HG02588 (cell line): ENCODE measurements at regions not wholly inside any gene's neighbourhood (a gene's known extent, or its start where the extent isn't known, plus 50 kb on each side); places are given as distances from the start of the nearest gene placed in this dataset.

Experiments
- ATAC-seq: cut with Tn5 transposase; IDR thresholded peaks from one replicate; pipeline ENCODE4 v1.9.1; 2021; ENCODE audit warnings: mild to moderate bottlenecking, moderate library complexity; ENCODE audit not compliant: unreplicated experiment

- no peak for ATAC-seq
Observed at GRCh38 chr3:80542456-80542855, 774.7 kb upstream of the ROBO1 start.

GRCh38 chr3:80537680-80538079 is 769.9 kb upstream of the ROBO1 start:
- no peak for ATAC-seq

- no peak for ATAC-seq
Observed at GRCh38 chr3:80535286-80535685, 767.5 kb upstream of the ROBO1 start.

GRCh38 chr3:80533553-80533952 is 765.8 kb upstream of the ROBO1 start:
- no peak for ATAC-seq

- ATAC-seq, result no peak
Observed at GRCh38 chr3:80526153-80526552, 758.4 kb upstream of the ROBO1 start.

GRCh38 chr3:80521081-80521480 is 753.3 kb upstream of the ROBO1 start:
- no peak for ATAC-seq

- no peak for ATAC-seq
Observed at GRCh38 chr3:80519436-80519835, 751.6 kb upstream of the ROBO1 start.

- ATAC-seq, result no peak
Observed at GRCh38 chr3:80496452-80496851, 728.7 kb upstream of the ROBO1 start.

- ATAC-seq, result no peak
Observed at GRCh38 chr3:80492162-80492561, 724.4 kb upstream of the ROBO1 start.

- ATAC-seq, result no peak
Observed at GRCh38 chr3:80472961-80473360, 705.2 kb upstream of the ROBO1 start.

GRCh38 chr3:80472459-80472858 is 704.7 kb upstream of the ROBO1 start:
- no peak for ATAC-seq

- ATAC-seq, result no peak
Observed at GRCh38 chr3:80470433-80470832, 702.6 kb upstream of the ROBO1 start.

GRCh38 chr3:80465746-80466145 is 697.9 kb upstream of the ROBO1 start:
- no peak for ATAC-seq

GRCh38 chr3:80451393-80451792 is 683.6 kb upstream of the ROBO1 start:
- ATAC-seq, result no peak

- no peak for ATAC-seq
Observed at GRCh38 chr3:80445641-80446040, 677.8 kb upstream of the ROBO1 start.

- ATAC-seq, result no peak
Observed at GRCh38 chr3:80445053-80445452, 677.3 kb upstream of the ROBO1 start.

GRCh38 chr3:80439490-80439889 is 671.7 kb upstream of the ROBO1 start:
- no peak for ATAC-seq

GRCh38 chr3:80434366-80434765 is 666.6 kb upstream of the ROBO1 start:
- no peak for ATAC-seq

GRCh38 chr3:80424951-80425350 is 657.2 kb upstream of the ROBO1 start:
- no peak for ATAC-seq

GRCh38 chr3:80408030-80408721 is 640.4 kb upstream of the ROBO1 start:
- no peak for ATAC-seq

GRCh38 chr3:80405618-80406017 is 637.8 kb upstream of the ROBO1 start:
- ATAC-seq, result no peak

- no peak for ATAC-seq
Observed at GRCh38 chr3:80395023-80395422, 627.2 kb upstream of the ROBO1 start.

GRCh38 chr3:80391573-80391972 is 623.8 kb upstream of the ROBO1 start:
- peak; percentile 50 for ATAC-seq
